Astrocyte (in vitro differentiated cells and primary cell): ENCODE measurements at regions not wholly inside any gene's neighbourhood (a gene's known extent, or its start where the extent isn't known, plus 50 kb on each side); places are given as distances from the start of the nearest gene placed in this dataset.

Experiments used
- CTCF ChIP-seq: IDR thresholded peaks from 2 replicates; pipeline ENCODE4 v1.5.1; 2011; ENCODE audit warnings: low read depth, mild to moderate bottlenecking, inconsistent platforms, low read length, moderate library complexity; ENCODE audit not compliant: insufficient read depth
- EZH2 ChIP-seq: IDR thresholded peaks from 2 replicates; pipeline ENCODE4 v1.6.1; 2012; ENCODE audit warnings: mild to moderate bottlenecking, low read length, inconsistent platforms; ENCODE audit not compliant: insufficient read depth

GRCh38 chr19:20287070-20287469 is 120.1 kb downstream of the ZNF486 start:
- TF ChIP-seq CTCF = no peak
- no peak for TF ChIP-seq EZH2
